Vagina (tissue), 2 donors: ENCODE measurements at regions not wholly inside any gene's neighbourhood (a gene's known extent, or its start where the extent isn't known, plus 50 kb on each side); places are given as distances from the start of the nearest gene placed in this dataset.
"Not testable (repeated sequence)": the region's sequence is repeated elsewhere in the genome, so short reads cannot be mapped to it uniquely, and the experiment has no call there.

Experiments used
- DNase-seq, 2 donors: peaks; one replicate each; pipeline ENCODE4 v3.0.0-alpha.2; 2017; ENCODE audit errors: extremely low spot score in 2 of 2
- H3K27ac ChIP-seq: fragments of 200-600 bp; sonication (generic); one replicate; pipeline ENCODE4 v1.5.1; 2019
- H3K27me3 ChIP-seq: fragments of 200-600 bp; sonication (generic); one replicate; pipeline ENCODE4 v1.5.1; 2019
- H3K36me3 ChIP-seq, 2 donors: fragments of 200-600 bp; sonication (generic); one replicate each; pipeline ENCODE4 v1.5.1; 2017 to 2019
- H3K4me1 ChIP-seq: fragments of 200-600 bp; sonication (generic); one replicate; pipeline ENCODE4 v1.5.1; 2019
- H3K4me3 ChIP-seq, 2 donors: fragments of 200-600 bp; sonication (generic); 1 replicate in 1 of 2; 2 replicates in 1 of 2; pipeline ENCODE4 v1.5.1; 2016 to 2019
- H3K9me3 ChIP-seq: fragments of 200-600 bp; sonication (generic); one replicate; pipeline ENCODE4 v1.5.1; 2019
- POLR2A ChIP-seq, 2 donors: fragments of 450-650 bp; IDR thresholded peaks; one replicate each; pipeline ENCODE4 v1.6.1; 2017; ENCODE audit warnings: antibody characterized with exemption in 2 of 2, mild to moderate bottlenecking in 2 of 2, moderate library complexity in 2 of 2
- POLR2AphosphoS5 ChIP-seq, 2 donors: sonication (generic); formaldehyde crosslinking; IDR thresholded peaks; one replicate each; pipeline ENCODE4 v1.9.0; 2017; ENCODE audit warnings: antibody characterized with exemption in 2 of 2, mild to moderate bottlenecking in 2 of 2, low read depth in 1 of 2; ENCODE audit not compliant: insufficient read depth in 1 of 2
- intact Hi-C: fragments of 100-400 bp; cut with DNase I; formaldehyde crosslinking; loops from one replicate; pipeline ENCODE4 v1.15.1; 2023
- TF ChIP-seq, protein P1 (sequence below), 3 experiments: fragments of 450-650 bp in 2 of 3; fragments of 200-600 bp in 1 of 3; sonication (generic) in 1 of 3; IDR thresholded peaks; one replicate each; pipeline ENCODE4 v1.5.1; 2017 to 2019; ENCODE audit warnings: antibody characterized with exemption in 3 of 3, mild to moderate bottlenecking in 2 of 3, moderate library complexity in 2 of 3

DNA sequence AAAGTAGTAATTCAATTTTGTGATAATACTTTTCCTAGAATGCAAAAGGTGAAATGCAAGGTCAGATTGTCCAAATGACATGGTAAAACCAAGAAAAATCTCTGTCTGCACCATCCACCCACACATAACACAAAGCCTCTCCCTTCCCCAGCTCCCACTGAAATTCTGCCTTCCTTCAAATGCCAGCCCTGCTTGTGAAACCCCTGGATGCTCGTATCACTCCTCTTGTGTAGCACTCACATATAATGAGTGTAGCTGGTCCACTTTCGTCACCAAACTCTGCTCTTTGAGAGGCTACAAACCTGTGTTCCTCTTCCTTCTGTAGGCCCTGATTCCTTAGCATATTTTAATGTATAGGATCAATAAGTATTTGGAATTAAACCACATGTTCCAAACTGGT, 123.6 kb upstream of the BEND6 start:
- no peak overlapping the region for H3K27ac ChIP-seq
- H3K9me3 ChIP-seq, result no peaks in the 10 kb centered on the region
- intact Hi-C loops, result no loop called here
- no peaks in the 10 kb centered on the region for H3K27me3 ChIP-seq
- H3K36me3 ChIP-seq, result no peaks in the 10 kb centered on the region
- DNase-seq, result no peak
- H3K4me3 ChIP-seq, result no peak overlapping the region
- TF ChIP-seq POLR2A (IDR thresholded peaks at IDR 0.05) (no peak), POLR2AphosphoS5 (IDR thresholded peaks at IDR 0.05; ENCODE audit: insufficient read depth in 1 of 2, low read depth in 1 of 2) (no peak)
- TF ChIP-seq, protein P1, sequence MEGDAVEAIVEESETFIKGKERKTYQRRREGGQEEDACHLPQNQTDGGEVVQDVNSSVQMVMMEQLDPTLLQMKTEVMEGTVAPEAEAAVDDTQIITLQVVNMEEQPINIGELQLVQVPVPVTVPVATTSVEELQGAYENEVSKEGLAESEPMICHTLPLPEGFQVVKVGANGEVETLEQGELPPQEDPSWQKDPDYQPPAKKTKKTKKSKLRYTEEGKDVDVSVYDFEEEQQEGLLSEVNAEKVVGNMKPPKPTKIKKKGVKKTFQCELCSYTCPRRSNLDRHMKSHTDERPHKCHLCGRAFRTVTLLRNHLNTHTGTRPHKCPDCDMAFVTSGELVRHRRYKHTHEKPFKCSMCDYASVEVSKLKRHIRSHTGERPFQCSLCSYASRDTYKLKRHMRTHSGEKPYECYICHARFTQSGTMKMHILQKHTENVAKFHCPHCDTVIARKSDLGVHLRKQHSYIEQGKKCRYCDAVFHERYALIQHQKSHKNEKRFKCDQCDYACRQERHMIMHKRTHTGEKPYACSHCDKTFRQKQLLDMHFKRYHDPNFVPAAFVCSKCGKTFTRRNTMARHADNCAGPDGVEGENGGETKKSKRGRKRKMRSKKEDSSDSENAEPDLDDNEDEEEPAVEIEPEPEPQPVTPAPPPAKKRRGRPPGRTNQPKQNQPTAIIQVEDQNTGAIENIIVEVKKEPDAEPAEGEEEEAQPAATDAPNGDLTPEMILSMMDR (IDR thresholded peaks at IDR 0.05), result no peak
- H3K4me1 ChIP-seq, result no peaks in the 10 kb centered on the region

DNA sequence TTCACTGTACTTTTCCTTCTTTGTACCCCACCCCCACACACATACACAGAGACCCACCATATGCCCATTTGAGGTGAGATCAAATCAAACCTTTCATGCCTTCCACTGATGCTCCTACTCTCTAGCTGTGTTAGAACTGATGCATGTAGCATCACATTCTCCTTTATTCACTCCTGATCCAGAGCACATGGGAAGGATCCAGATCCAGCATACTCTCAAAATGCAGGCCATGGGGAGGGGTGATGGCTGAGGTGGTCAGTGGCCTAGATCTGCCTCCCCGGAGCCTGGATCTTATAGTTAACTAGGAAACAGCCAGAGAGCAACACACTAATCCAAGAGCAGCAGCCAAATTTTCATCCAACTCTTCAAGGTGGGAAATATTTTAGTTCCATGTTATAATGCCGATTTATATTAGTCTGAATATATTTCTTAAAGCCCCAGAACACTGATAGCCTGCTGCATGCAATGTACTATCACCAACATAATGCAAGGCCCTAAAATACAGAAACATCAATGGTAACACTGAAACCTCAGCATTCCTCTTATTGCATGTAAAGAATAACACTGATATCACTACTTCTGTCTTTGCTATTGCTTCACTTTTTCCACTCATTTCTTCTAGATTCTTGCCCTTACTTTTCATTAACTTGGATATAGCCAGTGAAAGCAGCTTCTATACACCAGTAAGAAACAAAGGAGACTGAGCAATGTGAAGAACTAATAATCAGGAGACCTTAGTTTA, 126.8 kb upstream of the BEND6 start:
- Histone ChIP-seq H3K36me3 (no peaks in the 10 kb centered on the region), H3K27ac (no peak overlapping the region), H3K27me3 (no peaks in the 10 kb centered on the region), H3K4me1 (no peaks in the 10 kb centered on the region), H3K9me3 (no peaks in the 10 kb centered on the region), H3K4me3 (no peak overlapping the region)
- TF ChIP-seq, protein P1 (IDR thresholded peaks at IDR 0.05), result no peak
- TF ChIP-seq POLR2AphosphoS5 (IDR thresholded peaks at IDR 0.05; ENCODE audit: insufficient read depth in 1 of 2, low read depth in 1 of 2) (no peak), POLR2A (IDR thresholded peaks at IDR 0.05) (no peak)
- intact Hi-C loops, result no loop called here
- no peak for DNase-seq

DNA sequence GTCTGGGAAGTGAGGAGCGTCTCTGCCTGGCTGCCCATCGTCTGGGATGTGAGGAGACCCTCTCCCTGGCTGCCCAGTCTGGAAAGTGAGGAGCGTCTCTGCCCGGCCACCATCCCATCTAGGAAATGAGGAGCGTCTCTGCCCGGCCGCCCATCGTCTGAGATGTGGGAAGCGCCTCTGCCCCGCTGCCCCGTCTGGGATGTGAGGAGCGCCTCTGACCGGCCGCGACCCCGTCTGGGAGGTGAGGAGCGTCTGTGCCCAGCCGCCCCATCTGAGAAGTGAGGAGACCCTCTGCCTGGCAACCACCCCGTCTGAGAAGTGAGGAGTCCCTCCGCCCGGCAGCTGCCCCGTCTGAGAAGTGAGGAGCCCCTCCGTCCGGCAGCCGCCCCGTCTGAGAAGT, 130.5 kb upstream of the BEND6 start:
- intact Hi-C loops, H3K27ac ChIP-seq, H3K4me3 ChIP-seq, H3K27me3 ChIP-seq, DNase-seq, H3K9me3 ChIP-seq, H3K36me3 ChIP-seq, H3K4me1 ChIP-seq: not testable (repeated sequence)

DNA sequence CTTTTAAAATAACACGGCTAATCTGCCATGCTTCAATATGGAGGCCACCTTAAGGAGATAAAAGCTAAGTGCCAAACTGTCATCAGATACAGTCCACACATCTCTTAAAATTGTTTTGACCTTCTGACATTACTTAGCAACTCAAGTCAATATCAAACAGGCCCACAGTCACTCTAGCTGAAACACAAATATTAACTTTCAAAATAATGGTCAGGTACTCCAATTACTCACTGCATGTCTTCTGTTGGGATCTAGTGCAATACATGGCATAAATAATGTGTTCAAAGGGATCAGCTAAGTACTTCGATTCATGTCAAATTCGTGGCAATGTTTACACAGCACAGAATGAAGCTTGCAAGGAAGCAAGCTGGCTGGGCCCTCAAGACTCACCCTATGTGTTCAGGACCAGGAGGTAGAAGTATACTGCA, 133.9 kb upstream of the BEND6 start:
- Histone ChIP-seq H3K4me3 (no peak overlapping the region), H3K4me1 (peaks cover 5% of the 10 kb centered on the region), H3K27ac (no peak overlapping the region), H3K9me3 (no peaks in the 10 kb centered on the region), H3K36me3 (no peaks in the 10 kb centered on the region), H3K27me3 (no peaks in the 10 kb centered on the region)
- no peak for DNase-seq
- TF ChIP-seq, protein P1 (IDR thresholded peaks at IDR 0.05), result no peak
- TF ChIP-seq POLR2A (IDR thresholded peaks at IDR 0.05), result no peak
- TF ChIP-seq POLR2AphosphoS5 (IDR thresholded peaks at IDR 0.05; ENCODE audit: insufficient read depth in 1 of 2, low read depth in 1 of 2), result no peak
- intact Hi-C loops, result no loop called here

DNA sequence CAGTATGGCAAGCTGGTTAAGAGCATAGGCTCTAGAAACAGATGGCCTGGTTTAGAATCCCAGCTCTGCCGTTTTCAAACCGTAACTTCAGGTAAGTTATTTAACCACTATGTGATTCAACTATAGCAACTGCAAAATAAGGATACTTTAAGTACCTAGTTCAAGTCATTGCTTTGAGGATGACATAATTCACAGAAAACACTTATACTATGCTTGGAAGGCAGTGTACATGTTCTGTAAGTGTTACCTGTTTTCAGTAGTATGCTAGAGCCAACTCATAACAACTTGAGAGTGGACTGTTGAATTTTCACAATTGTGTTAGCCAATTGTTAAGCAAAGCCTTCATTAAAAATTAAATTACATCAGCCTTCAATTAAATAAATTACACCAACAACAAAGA, 134.8 kb upstream of the BEND6 start:
- no peaks in the 10 kb centered on the region for H3K9me3 ChIP-seq
- intact Hi-C loops, result no loop called here
- TF ChIP-seq POLR2A (IDR thresholded peaks at IDR 0.05), result no peak
- no peak for TF ChIP-seq POLR2AphosphoS5 (IDR thresholded peaks at IDR 0.05; ENCODE audit: insufficient read depth in 1 of 2, low read depth in 1 of 2)
- TF ChIP-seq, protein P1 (IDR thresholded peaks at IDR 0.05), result no peak
- H3K4me1 ChIP-seq, result peaks cover 5% of the 10 kb centered on the region
- DNase-seq, result no peak
- no peak overlapping the region for H3K4me3 ChIP-seq
- no peaks in the 10 kb centered on the region for H3K36me3 ChIP-seq
- H3K27me3 ChIP-seq, result no peaks in the 10 kb centered on the region
- H3K27ac ChIP-seq, result no peak overlapping the region
